Stimulated activated CD8-positive, alpha-beta memory T cell treated with anti-CD3 and anti-CD28 coated beads, Interleukin-7, amount 100 ng/mL, for 24 hours (primary cell): ENCODE measurements at regions not wholly inside any gene's neighbourhood (a gene's known extent, or its start where the extent isn't known, plus 50 kb on each side); places are given as distances from the start of the nearest gene placed in this dataset.
"Not testable (repeated sequence)": the region's sequence is repeated elsewhere in the genome, so short reads cannot be mapped to it uniquely, and the experiment has no call there.

Source experiments
- DNase-seq: peaks from one replicate; pipeline ENCODE4 v3.0.0-alpha.2; 2020; ENCODE audit warnings: low read depth

- DNase-seq: no peak
Measured at GRCh38 chr6:139751179-139751578, 376.7 kb upstream of the CITED2 start.

GRCh38 chr6:139748353-139749146, 374.1 kb upstream of the CITED2 start:
- DNase-seq: no peak

- no peak for DNase-seq
Measured at GRCh38 chr6:139747154-139747553, 372.7 kb upstream of the CITED2 start.

- DNase-seq: no peak
Measured at GRCh38 chr6:139744891-139745290, 370.4 kb upstream of the CITED2 start.

GRCh38 chr6:139743664-139744437, 369.4 kb upstream of the CITED2 start:
- DNase-seq: no peak

GRCh38 chr6:139742671-139743070, 368.2 kb upstream of the CITED2 start:
- DNase-seq: no peak

- DNase-seq: no peak
Measured at GRCh38 chr6:139738801-139739455, 364.5 kb upstream of the CITED2 start.

- no peak for DNase-seq
Measured at GRCh38 chr6:139736325-139736906, 362.0 kb upstream of the CITED2 start.

- no peak for DNase-seq
Measured at GRCh38 chr6:139732451-139732850, 358.0 kb upstream of the CITED2 start.

- no peak for DNase-seq
Measured at GRCh38 chr6:139730340-139730974, 356.0 kb upstream of the CITED2 start.

GRCh38 chr6:139728876-139729427, 354.5 kb upstream of the CITED2 start:
- no peak for DNase-seq

GRCh38 chr6:139726272-139726671, 351.8 kb upstream of the CITED2 start:
- DNase-seq: not testable (repeated sequence)

- DNase-seq: no peak
Measured at GRCh38 chr6:139722530-139722929, 348.1 kb upstream of the CITED2 start.

GRCh38 chr6:139721954-139722353, 347.5 kb upstream of the CITED2 start:
- DNase-seq: no peak

- no peak for DNase-seq
Measured at GRCh38 chr6:139713900-139714506, 339.6 kb upstream of the CITED2 start.

- no peak for DNase-seq
Measured at GRCh38 chr6:139713424-139713823, 339.0 kb upstream of the CITED2 start.

- no peak for DNase-seq
Measured at GRCh38 chr6:139712830-139713229, 338.4 kb upstream of the CITED2 start.

GRCh38 chr6:139711804-139712585, 337.5 kb upstream of the CITED2 start:
- DNase-seq: no peak

- DNase-seq: no peak
Measured at GRCh38 chr6:139710556-139710955, 336.1 kb upstream of the CITED2 start.
